Gastroesophageal sphincter (tissue), 3 donors: ENCODE measurements at regions not wholly inside any gene's neighbourhood (a gene's known extent, or its start where the extent isn't known, plus 50 kb on each side); places are given as distances from the start of the nearest gene placed in this dataset.

ENCODE experiments used
- CTCF ChIP-seq, 4 experiments: fragments of 200-600 bp in 2 of 4; fragments of 450-650 bp in 2 of 4; sonication (generic) in 1 of 4; IDR thresholded peaks; one replicate each; pipeline ENCODE4 v1.5.1; 2017 to 2019; ENCODE audit warnings: antibody characterized with exemption in 4 of 4, mild to moderate bottlenecking in 2 of 4, moderate library complexity in 2 of 4
- EP300 ChIP-seq: sonication (generic); formaldehyde crosslinking; IDR thresholded peaks from one replicate; pipeline ENCODE4 v1.6.1; 2017; ENCODE audit warnings: antibody characterized with exemption, mild to moderate bottlenecking

- TF ChIP-seq CTCF (IDR thresholded peaks at IDR 0.05) (peak in 1 of 4 experiments; percentile 7), EP300 (no peak)
Observed at GRCh38 chr3:177284383-177284881, 87.2 kb upstream of the TBL1XR1 start.
